Duodenal mucosa (tissue), 2 donors: ENCODE measurements at regions not wholly inside any gene's neighbourhood (a gene's known extent, or its start where the extent isn't known, plus 50 kb on each side); places are given as distances from the start of the nearest gene placed in this dataset.
A peak's percentile ranks its signal among the peaks of the same experiment; 100 is the strongest.

ENCODE experiments used
- H3K27ac ChIP-seq: one replicate; pipeline ENCODE4 v1.7.0; 2013; ENCODE audit warnings: low read depth, low read length
- H3K27me3 ChIP-seq, 2 donors: one replicate each; pipeline ENCODE4 v1.7.0; 2013; ENCODE audit warnings: low read length in 2 of 2, control low read depth in 1 of 2; ENCODE audit not compliant: insufficient read depth in 2 of 2, control insufficient read depth in 1 of 2
- H3K36me3 ChIP-seq, 2 donors: one replicate each; pipeline ENCODE4 v1.7.0; 2013; ENCODE audit warnings: low read length in 2 of 2, control low read depth in 1 of 2; ENCODE audit not compliant: insufficient read depth in 2 of 2, control insufficient read depth in 1 of 2
- H3K4me1 ChIP-seq, 2 donors: one replicate each; pipeline ENCODE4 v1.7.0; 2013; ENCODE audit warnings: low read length in 2 of 2, control low read depth in 1 of 2; ENCODE audit not compliant: insufficient read depth in 2 of 2, control insufficient read depth in 1 of 2
- H3K4me3 ChIP-seq, 2 donors: one replicate each; pipeline ENCODE4 v1.7.0; 2013; ENCODE audit warnings: low read length in 2 of 2, low read depth in 1 of 2
- H3K9ac ChIP-seq, 2 donors: one replicate each; pipeline ENCODE4 v1.7.0; 2013; ENCODE audit warnings: low read length in 2 of 2, low read depth in 1 of 2
- H3K9me3 ChIP-seq, 2 donors: one replicate each; pipeline ENCODE4 v1.7.0; 2013; ENCODE audit warnings: low read length in 2 of 2, control low read depth in 1 of 2; ENCODE audit not compliant: control insufficient read depth in 1 of 2

DNA sequence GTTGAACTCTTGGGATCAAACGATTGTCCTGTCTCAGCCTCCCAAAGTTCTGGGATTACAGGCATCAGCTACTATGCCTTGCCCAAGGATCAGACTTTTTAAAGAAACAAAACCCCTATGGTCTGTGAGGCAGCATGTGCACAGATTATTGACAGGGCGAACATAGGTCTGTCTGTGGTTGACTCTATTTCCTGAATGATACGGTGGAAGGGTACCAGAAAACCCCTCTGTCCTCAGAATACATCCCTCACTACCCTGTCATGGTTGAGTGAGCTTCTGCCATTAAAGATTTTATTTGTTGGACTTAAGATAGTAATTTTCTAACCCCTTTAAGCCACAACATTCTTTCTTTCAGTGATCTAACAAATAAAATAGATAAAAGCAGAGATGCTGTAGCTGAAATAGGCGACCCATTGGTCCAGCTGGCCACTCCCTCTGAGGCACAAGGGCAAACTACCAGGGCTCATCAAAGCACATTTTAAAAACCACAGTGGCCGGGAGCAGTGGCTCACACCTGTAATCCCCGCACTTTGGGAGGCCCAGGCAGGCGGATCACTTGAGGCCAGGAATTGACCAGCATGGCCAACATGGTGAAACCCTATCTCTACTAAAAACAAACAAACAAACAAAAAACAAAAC is 84.9 kb upstream of the ANKRD55 start:
- H3K9me3 ChIP-seq = no peaks in the 10 kb centered on the region
- H3K4me3 ChIP-seq = no peak overlapping the region
- H3K4me1 ChIP-seq = no peaks in the 10 kb centered on the region
- no peak overlapping the region for H3K27ac ChIP-seq
- H3K9ac ChIP-seq = no peak overlapping the region
- H3K36me3 ChIP-seq = no peaks in the 10 kb centered on the region
- no peaks in the 10 kb centered on the region for H3K27me3 ChIP-seq

DNA sequence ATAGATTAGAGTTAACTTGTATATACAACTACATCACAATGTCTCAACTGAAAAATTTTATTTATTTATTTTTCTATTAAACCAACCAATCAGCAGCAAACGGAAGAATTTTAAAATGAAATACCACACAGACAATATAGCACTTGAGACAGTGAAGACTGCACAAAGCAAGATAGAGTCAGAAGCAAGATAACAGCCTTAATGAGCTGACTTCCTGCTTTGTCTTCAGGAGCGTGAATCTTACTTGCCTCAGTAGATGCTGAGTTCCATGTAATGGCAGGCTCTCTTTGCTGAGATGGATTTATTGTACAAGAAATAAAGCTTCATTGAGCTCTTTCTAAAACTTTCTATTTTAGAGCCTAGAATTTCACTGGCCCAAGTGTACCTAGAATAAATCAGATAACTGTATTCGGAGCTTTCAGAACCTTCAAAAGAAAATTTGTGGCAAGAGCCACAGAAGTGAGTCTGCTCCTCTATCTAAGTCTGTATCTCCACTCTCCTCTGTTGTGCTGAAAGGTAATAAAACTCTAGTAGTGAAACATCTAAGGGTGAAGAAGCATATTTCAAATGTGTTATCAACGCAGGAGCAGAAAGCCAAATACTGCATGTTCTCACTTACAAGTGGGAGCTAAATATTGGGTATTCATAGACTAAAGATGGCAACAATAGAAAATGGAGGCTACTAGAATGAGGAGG is 83.3 kb upstream of the ANKRD55 start:
- no peaks in the 10 kb centered on the region for H3K27me3 ChIP-seq
- H3K4me3 ChIP-seq = no peak overlapping the region
- no peaks in the 10 kb centered on the region for H3K9me3 ChIP-seq
- H3K4me1 ChIP-seq = peaks cover 1 to 2% of the 10 kb centered on the region in 2 donors
- no peaks in the 10 kb centered on the region for H3K36me3 ChIP-seq
- H3K9ac ChIP-seq = no peak overlapping the region
- H3K27ac ChIP-seq = no peak overlapping the region

DNA sequence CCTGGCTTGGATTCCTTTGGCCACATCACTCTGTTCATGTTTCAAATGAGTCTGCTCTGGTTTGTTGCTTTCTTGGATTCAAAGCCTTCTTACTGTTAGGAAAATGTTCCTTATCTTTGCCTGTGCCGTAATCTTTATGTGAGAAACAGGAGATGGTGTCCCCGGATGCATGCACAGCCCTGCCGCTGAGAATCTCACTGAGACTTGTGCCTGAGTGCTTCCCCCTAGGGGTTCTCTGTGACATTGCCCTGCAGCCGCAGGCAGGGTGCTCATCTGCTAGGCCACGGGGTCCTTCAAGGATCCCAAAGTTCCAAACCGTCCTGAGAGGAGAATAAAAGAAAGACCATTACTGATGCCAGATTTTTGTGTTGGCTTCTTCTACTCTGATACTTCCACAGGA is 81.4 kb upstream of the ANKRD55 start:
- no peak overlapping the region for H3K9ac ChIP-seq
- H3K36me3 ChIP-seq = no peaks in the 10 kb centered on the region
- H3K4me3 ChIP-seq = no peak overlapping the region
- H3K9me3 ChIP-seq = no peaks in the 10 kb centered on the region
- no peak overlapping the region for H3K27ac ChIP-seq
- H3K4me1 ChIP-seq = peaks cover 14 to 16% of the 10 kb centered on the region in 2 donors
- no peaks in the 10 kb centered on the region for H3K27me3 ChIP-seq

- no peak overlapping the region for H3K27ac ChIP-seq
- no peaks in the 10 kb centered on the region for H3K27me3 ChIP-seq
- no peak overlapping the region for H3K4me3 ChIP-seq
- H3K9ac ChIP-seq = no peak overlapping the region
- H3K9me3 ChIP-seq = no peaks in the 10 kb centered on the region
- H3K4me1 ChIP-seq = peaks cover 14 to 16% of the 10 kb centered on the region in 2 donors
- H3K36me3 ChIP-seq = no peaks in the 10 kb centered on the region
These were observed 80.5 kb upstream of the ANKRD55 start for GRCh38 chr5:56313596-56313995.

GRCh38 chr5:56313004-56313531 is 79.9 kb upstream of the ANKRD55 start:
- H3K4me1 ChIP-seq = peaks cover 16 to 18% of the 10 kb centered on the region in 2 donors
- no peaks in the 10 kb centered on the region for H3K9me3 ChIP-seq
- H3K9ac ChIP-seq = no peak overlapping the region
- no peaks in the 10 kb centered on the region for H3K27me3 ChIP-seq
- no peak overlapping the region for H3K4me3 ChIP-seq
- H3K27ac ChIP-seq = no peak overlapping the region
- no peaks in the 10 kb centered on the region for H3K36me3 ChIP-seq

DNA sequence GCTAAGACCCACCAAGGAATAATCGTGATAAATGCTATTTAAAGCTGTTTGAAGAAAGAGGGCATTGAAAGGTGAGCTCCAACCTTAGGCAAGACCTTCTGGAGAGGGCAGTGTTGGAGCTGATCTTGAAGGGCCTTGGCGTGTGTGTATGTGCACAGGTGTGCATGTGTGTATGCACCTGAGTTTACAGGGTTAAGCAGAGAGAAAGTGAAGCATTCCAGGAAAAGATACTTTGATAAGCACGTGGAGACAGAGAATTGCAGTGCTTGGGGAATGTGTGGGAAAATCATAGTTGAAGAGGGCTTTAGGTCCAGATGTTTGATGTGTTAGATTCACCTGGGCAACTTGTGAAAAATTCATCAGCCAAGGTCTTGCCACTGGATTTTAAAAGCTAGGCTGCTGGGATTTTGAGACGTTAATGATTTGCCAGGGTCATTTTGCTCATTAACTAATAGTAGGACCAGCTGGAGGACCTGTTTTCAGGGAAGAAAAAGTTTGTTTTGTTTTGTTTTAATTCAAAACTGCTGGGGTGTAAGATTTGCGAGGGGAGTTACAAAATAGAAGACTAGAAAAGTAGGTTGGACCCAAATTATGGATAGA is 78.3 kb upstream of the ANKRD55 start:
- Histone ChIP-seq H3K4me1 (peaks cover 18 to 31% of the 10 kb centered on the region in 2 donors), H3K36me3 (no peaks in the 10 kb centered on the region), H3K9me3 (no peaks in the 10 kb centered on the region), H3K9ac (no peak overlapping the region), H3K4me3 (no peak overlapping the region), H3K27ac (no peak overlapping the region), H3K27me3 (no peaks in the 10 kb centered on the region)

DNA sequence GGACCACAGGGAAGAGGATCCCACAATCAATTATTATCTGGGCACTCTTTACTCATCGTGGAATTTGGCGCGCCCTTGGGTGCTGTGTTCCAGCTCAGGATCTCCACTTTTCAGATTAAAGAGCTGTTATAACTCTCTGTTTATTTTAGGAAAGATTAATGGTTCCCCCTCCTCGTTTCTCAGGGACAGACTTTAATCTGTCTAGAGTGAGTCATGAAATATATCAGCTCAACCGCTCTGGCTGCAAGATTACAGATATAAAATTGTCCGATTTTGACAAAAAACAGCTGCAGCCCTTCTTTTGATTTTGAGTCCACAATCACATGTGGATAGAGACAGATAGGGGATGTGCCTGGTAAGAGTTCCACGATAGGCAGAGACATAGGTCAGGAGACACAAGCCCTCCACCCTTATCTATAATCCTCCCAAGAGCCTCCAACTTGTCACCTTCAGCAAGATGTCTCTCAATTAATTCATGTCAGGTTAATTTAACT is 77.6 kb upstream of the ANKRD55 start:
- Histone ChIP-seq H3K4me1 (peaks cover 18 to 31% of the 10 kb centered on the region in 2 donors), H3K27me3 (no peaks in the 10 kb centered on the region), H3K9ac (no peak overlapping the region), H3K9me3 (no peaks in the 10 kb centered on the region), H3K27ac (no peak overlapping the region), H3K4me3 (no peak overlapping the region), H3K36me3 (no peaks in the 10 kb centered on the region)

DNA sequence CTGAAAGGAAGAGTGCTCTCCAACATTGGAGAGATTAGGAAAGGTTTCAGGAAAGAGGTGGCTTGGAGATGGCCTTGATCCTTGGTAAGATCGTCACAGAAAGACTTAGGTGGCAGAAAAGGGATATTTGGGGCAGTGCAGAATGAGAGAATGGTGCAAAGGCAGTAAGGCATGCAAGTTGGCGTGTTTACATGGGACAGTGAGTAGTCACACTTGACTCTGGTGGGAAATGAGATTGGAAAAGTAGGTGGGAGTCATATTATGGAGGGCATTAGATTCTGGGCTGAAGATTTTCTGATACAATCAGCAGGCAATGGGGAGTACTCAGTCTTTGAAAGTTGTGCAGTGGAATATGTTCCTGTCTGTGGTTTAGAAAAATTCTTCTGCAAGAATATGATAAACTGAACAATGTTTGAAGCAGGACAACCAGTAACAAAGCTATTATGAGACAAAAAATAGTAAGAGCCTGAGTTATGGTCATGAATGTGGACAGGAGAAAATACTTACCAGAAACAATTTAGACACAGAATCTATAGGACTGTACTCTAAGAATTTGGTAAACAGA is 76.2 kb upstream of the ANKRD55 start:
- Histone ChIP-seq H3K4me1 (peaks cover 18 to 31% of the 10 kb centered on the region in 2 donors), H3K9ac (no peak overlapping the region), H3K9me3 (no peaks in the 10 kb centered on the region), H3K36me3 (no peaks in the 10 kb centered on the region), H3K4me3 (no peak overlapping the region), H3K27ac (no peak overlapping the region), H3K27me3 (no peaks in the 10 kb centered on the region)

DNA sequence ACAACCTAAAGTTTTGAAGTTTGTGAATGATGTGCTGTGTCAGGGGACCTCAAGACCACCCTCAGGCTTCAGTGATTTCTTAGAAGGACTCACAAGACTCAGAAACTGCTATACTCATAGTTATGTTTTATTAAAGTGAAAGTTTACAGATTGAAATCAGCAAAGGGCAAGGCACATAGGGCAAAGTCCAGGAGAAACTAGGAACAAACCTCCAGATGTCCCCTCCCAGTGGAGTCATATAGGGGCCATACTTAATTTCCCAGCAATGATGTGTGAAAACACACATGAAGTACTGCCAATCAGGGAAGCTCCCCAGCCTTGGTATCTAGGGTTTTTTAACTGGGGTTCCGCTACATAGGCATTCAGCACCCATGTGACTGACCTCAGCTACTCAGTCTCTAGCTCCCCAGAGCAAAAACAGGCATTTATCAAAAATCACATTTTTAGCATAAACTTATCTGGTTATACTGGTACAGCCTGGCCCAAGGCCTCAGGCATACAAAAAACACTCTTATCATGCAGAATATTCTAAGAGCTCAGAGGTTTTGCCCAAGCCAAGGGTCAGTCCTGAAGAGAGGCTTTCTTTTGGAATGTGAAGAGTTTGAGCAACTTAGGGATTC is 74.7 kb upstream of the ANKRD55 start:
- H3K36me3 ChIP-seq = no peaks in the 10 kb centered on the region
- peak overlapping the region in 1 of 2 donors; percentile 31 for H3K4me3 ChIP-seq
- peaks cover 18 to 31% of the 10 kb centered on the region in 2 donors for H3K4me1 ChIP-seq
- H3K9ac ChIP-seq = no peak overlapping the region
- H3K27ac ChIP-seq = no peak overlapping the region
- no peaks in the 10 kb centered on the region for H3K27me3 ChIP-seq
- no peaks in the 10 kb centered on the region for H3K9me3 ChIP-seq
